GM12892 (cell line): ENCODE measurements at regions not wholly inside any gene's neighbourhood (a gene's known extent, or its start where the extent isn't known, plus 50 kb on each side); places are given as distances from the start of the nearest gene placed in this dataset.

Source experiments
- POLR2A ChIP-seq: IDR thresholded peaks from 2 replicates; pipeline ENCODE4 v1.6.1; 2011; ENCODE audit warnings: low read depth, low read length, control low read depth
- POLR2AphosphoS5 ChIP-seq: IDR thresholded peaks from 2 replicates; pipeline ENCODE4 v1.6.1; 2011; ENCODE audit warnings: low read depth, low read length, control low read depth
- TAF1 ChIP-seq: IDR thresholded peaks from 2 replicates; pipeline ENCODE4 v1.6.1; 2011; ENCODE audit warnings: low read depth, mild to moderate bottlenecking, control low read depth, low read length, borderline replicate concordance

DNA sequence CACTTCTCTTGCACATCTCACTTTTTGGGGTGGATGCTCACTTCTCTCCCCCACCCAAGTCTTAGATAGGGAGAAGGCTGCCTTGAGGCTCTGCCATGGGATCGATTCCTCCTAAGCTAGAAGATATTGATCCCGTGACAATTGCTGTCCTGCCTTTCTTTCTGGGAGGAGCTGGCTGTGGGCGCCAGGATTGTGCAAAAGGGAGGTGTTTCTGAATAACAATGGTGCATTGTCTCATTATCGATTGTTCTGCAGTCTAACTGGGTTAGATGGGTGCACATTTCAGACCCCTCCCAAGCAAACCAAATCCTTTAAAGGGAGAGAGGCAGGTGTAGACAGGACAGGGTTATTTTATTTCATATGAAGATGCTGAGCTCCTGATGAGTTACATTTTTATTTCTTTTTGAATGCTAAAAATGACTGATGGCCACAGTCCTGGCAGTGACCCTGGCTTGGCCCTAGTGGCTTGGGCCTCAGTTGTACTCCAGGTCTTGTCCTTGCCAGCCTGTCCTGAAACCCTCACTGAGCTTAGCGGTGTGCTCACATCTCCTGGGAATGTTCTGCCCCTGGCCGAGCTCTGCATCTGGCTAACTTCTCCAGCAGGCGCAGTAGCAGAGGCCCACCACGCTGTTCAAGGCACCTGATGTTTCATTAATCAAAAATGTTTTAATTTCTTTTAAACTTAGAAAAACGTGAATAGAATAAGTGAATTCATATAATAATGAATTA, 99.0 kb upstream of the KAZN start:
- TF ChIP-seq POLR2A (no peak), TAF1 (no peak), POLR2AphosphoS5 (no peak)
